ENCODE measurements at regions not wholly inside any gene's neighbourhood (a gene's known extent, or its start where the extent isn't known, plus 50 kb on each side); places are given as distances from the start of the nearest gene placed in this dataset.

DNA sequence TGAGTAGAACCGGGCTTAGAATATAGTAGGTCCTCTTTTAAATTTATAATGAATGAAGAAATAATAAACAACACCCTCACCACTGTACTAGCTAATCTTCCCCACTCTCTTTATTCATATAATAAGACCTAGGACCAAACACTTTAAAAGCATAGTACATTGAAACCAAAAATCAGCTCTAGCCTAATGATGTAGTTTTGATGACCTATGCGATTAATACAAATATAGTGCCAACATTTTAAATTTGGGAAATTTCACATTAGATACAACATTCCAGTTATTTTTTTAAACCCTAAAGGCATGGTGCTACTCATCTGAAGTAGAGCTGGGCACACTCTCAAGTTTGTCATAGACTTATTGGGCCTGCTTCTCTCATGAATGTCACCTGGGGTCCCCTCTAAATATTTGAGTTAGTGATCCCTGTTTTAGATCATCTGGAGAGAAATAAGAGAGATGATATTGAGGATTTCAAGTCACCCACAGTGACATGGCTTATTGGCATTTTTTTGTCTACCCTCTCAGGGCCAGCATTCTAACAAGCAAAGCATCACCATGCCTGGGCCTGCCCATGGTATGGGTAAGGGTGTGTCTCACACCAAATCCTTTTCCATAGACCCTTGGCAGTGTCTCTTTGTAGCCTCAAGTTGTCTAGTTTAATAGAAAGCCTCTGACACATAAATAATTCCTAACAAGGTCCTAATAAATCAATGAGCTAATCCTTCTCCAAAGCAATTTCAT, 319.8 kb downstream of the HIVEP2 start:
- Histone ChIP-seq H3K4me1 (ENCODE audit: low read depth) (no peaks in the 10 kb centered on the region), H3K9me3 (no peaks in the 10 kb centered on the region), H3K4me3 (no peak overlapping the region), H3K36me3 (ENCODE audit: low read depth) (no peaks in the 10 kb centered on the region)
- TF ChIP-seq, protein P1, sequence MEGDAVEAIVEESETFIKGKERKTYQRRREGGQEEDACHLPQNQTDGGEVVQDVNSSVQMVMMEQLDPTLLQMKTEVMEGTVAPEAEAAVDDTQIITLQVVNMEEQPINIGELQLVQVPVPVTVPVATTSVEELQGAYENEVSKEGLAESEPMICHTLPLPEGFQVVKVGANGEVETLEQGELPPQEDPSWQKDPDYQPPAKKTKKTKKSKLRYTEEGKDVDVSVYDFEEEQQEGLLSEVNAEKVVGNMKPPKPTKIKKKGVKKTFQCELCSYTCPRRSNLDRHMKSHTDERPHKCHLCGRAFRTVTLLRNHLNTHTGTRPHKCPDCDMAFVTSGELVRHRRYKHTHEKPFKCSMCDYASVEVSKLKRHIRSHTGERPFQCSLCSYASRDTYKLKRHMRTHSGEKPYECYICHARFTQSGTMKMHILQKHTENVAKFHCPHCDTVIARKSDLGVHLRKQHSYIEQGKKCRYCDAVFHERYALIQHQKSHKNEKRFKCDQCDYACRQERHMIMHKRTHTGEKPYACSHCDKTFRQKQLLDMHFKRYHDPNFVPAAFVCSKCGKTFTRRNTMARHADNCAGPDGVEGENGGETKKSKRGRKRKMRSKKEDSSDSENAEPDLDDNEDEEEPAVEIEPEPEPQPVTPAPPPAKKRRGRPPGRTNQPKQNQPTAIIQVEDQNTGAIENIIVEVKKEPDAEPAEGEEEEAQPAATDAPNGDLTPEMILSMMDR (IDR thresholded peaks at IDR 0.05) = no peak
- DNase-seq = no peak
- no peak for ATAC-seq
- intact Hi-C loops (cut with DNase I, micrococcal nuclease) = no loop called here

DNA sequence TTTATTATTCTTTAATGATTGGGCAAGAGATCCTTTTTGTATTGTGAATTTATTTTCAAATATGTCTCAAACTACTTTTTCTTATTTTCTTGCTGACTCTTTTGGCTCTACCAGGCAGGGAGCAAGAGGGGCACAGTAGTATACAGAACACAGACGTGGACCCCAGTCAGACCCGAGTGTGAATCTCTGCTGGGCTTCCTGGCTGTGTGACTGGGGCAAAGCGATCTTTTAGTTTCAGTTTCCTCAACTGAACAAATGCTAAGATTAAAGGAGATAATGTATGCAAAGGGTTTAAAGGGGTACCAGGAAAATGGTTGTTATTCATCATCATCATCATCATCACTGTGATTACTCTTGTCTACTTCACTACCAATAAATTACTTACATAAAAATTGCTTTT, 317.5 kb downstream of the HIVEP2 start:
- ATAC-seq = no peak
- TF ChIP-seq, protein P1 (IDR thresholded peaks at IDR 0.05) = no peak

DNA sequence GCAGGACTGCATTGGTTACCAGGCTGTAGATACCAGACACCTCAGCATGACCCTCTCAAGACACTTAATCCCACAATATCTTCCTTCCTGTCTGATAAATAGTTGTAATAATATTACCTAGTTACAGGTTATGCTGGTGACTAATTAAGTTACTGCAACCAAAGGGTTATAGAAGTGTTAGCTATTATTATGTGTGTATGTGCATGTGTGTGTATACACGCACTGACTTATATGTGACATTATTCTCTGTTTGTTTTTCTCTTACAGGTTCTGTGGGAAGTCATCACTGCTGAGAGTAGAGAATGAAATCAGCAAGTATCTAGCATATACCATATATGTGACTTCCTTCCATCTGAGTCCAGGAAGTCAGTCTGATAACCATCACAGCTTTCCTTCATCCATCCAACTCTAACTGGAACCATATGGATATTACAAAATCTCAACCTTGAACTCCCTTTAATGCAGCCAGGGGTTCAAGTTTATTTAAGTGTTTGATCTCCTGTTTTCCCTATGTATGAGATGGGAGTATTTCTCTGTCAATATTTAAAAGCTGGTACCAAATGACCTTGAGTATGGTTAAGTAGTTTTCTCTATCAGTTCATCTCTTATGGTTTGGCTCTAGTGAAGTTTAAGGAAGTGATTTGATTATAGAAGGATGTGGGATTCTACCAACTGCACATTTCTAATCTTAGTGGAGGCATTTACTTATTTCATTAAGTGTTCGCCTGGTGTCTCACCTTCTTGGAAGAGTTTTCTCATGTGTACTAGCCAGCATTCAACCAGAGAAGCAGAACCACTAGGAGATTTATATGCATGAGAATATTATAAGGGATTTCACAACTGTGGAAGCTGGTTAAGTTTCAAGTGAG, 313.2 kb downstream of the HIVEP2 start:
- H3K4me3 ChIP-seq = no peak overlapping the region
- H3K36me3 ChIP-seq (ENCODE audit: low read depth) = no peaks in the 10 kb centered on the region
- intact Hi-C loops (cut with DNase I, micrococcal nuclease) = no loop called here
- H3K4me1 ChIP-seq (ENCODE audit: low read depth) = no peaks in the 10 kb centered on the region
- no peak for DNase-seq
- TF ChIP-seq, protein P1 (IDR thresholded peaks at IDR 0.05) = no peak
- H3K9me3 ChIP-seq = no peaks in the 10 kb centered on the region
- ATAC-seq = no peak

More for the DNA sequence above, 317.5 kb downstream of the HIVEP2 start:
- H3K4me3 ChIP-seq = no peak overlapping the region
- no peaks in the 10 kb centered on the region for H3K36me3 ChIP-seq (ENCODE audit: low read depth)
- no peak for DNase-seq
- no peaks in the 10 kb centered on the region for H3K9me3 ChIP-seq
- H3K4me1 ChIP-seq (ENCODE audit: low read depth) = no peaks in the 10 kb centered on the region
- intact Hi-C loops (cut with DNase I, micrococcal nuclease) = no loop called here

DNA sequence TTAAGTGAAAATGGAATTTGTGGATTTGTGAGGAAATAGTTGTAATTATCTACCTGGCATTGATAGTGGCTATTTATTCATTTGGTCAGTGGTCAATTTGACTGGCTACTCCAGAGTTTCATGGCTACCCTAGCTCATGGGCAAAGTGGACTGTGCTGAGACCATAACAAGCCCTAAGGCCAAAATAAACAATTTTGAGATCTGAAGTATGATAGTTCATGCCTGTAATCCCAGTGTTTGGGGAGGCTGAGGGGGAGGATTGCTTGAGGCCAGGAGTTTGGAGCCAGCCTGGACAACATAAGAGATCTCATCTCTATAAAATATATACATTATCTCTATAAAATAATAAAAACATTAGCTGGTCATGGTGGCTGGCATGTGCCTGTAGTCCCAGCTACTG, 311.7 kb downstream of the HIVEP2 start:
- Histone ChIP-seq H3K4me3 (no peak overlapping the region), H3K36me3 (ENCODE audit: low read depth) (no peaks in the 10 kb centered on the region), H3K4me1 (ENCODE audit: low read depth) (no peaks in the 10 kb centered on the region), H3K9me3 (no peaks in the 10 kb centered on the region)
- intact Hi-C loops (cut with DNase I, micrococcal nuclease) = no loop called here
- DNase-seq = no peak
- TF ChIP-seq, protein P1 (IDR thresholded peaks at IDR 0.05) = no peak
- ATAC-seq = no peak

DNA sequence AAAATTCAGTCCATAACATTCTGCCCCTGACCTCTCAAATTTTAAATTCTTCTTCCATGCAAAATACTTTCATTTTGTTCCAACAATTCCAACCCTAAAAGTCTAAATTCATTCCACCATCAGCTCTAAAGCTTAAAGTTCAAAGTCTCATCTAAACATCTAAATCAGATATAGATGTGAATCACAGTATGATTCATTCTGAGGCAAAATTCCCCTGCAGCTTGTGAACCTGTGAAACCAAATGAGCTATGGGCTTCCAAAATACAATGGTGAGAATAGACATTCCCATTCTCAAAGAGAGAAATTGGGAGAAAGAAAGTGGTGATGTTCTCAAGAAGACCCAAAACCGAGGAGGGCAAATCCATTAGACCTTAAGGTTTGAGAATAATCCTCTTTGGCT, 309.8 kb downstream of the HIVEP2 start:
- ATAC-seq = no peak

More for the DNA sequence above, 309.8 kb downstream of the HIVEP2 start:
- Histone ChIP-seq H3K4me3 (no peak overlapping the region), H3K36me3 (ENCODE audit: low read depth) (no peaks in the 10 kb centered on the region), H3K9me3 (no peaks in the 10 kb centered on the region), H3K4me1 (ENCODE audit: low read depth) (no peaks in the 10 kb centered on the region)
- intact Hi-C loops (cut with DNase I, micrococcal nuclease) = no loop called here
- TF ChIP-seq, protein P1 (IDR thresholded peaks at IDR 0.05) = no peak
- DNase-seq = no peak

Measured in mucosa of descending colon (tissue), 3 donors.